Lower leg skin (tissue), 4 donors: ENCODE measurements at regions not wholly inside any gene's neighbourhood (a gene's known extent, or its start where the extent isn't known, plus 50 kb on each side); places are given as distances from the start of the nearest gene placed in this dataset.

Experiments used
- DNase-seq, 2 donors: peaks; one replicate each; pipeline ENCODE4 v3.0.0-alpha.2; 2019; ENCODE audit warnings: low spot score in 2 of 2
- H3K4me3 ChIP-seq: fragments of 200-600 bp; sonication (generic); 2 replicates; pipeline ENCODE4 v1.5.1; 2017; ENCODE audit warnings: mild to moderate bottlenecking, low read depth; ENCODE audit not compliant: poor library complexity, severe bottlenecking
- CTCF ChIP-seq, 3 donors: fragments of 450-650 bp; IDR thresholded peaks; one replicate each; pipeline ENCODE4 v1.5.1; 2016; ENCODE audit warnings: antibody characterized with exemption in 3 of 3, mild to moderate bottlenecking in 3 of 3, moderate library complexity in 2 of 3
- POLR2A ChIP-seq, 2 donors: fragments of 450-650 bp; IDR thresholded peaks; one replicate each; pipeline ENCODE4 v1.6.1; 2016 to 2017; ENCODE audit warnings: antibody characterized with exemption in 2 of 2, mild to moderate bottlenecking in 1 of 2, moderate library complexity in 1 of 2
- WGBS, 2 donors: methylation state at CpG; one replicate each; pipeline ENCODE4 v1.1.5; 2018; 5-methylcytosine and 5-hydroxymethylcytosine counted together
- intact Hi-C: fragments of 100-400 bp; cut with DNase I; formaldehyde crosslinking; loops from one replicate; pipeline ENCODE4 v1.15.0; 2023; ENCODE audit warnings: low total_unique reads

- no peak for DNase-seq
- H3K4me3 ChIP-seq = no peak overlapping the region
- 48 to 53% methylated on average over 1 of the region's 1 CpG for WGBS, 2 donors
- TF ChIP-seq POLR2A (IDR thresholded peaks at IDR 0.05) (no peak), CTCF (IDR thresholded peaks at IDR 0.05) (no peak)
- intact Hi-C loops = no loop called here
These were observed 240.6 kb downstream of the ACTL7B start for GRCh38 chr9:108615152-108615551.

GRCh38 chr9:108612513-108612912 is 243.3 kb downstream of the ACTL7B start:
- WGBS, 2 donors = 63 to 70% methylated on average over 2 of the region's 2 CpGs
- TF ChIP-seq CTCF (IDR thresholded peaks at IDR 0.05) (no peak), POLR2A (IDR thresholded peaks at IDR 0.05) (no peak)
- intact Hi-C loops = no loop called here
- no peak overlapping the region for H3K4me3 ChIP-seq
- DNase-seq = no peak

GRCh38 chr9:108609897-108610253 is 245.9 kb downstream of the ACTL7B start:
- intact Hi-C loops = no loop called here
- DNase-seq = no peak
- no peak for TF ChIP-seq POLR2A (IDR thresholded peaks at IDR 0.05)
- TF ChIP-seq CTCF (IDR thresholded peaks at IDR 0.05) = no peak
- no peak overlapping the region for H3K4me3 ChIP-seq
- WGBS, 2 donors = 22 to 37% methylated on average over 2 of the region's 2 CpGs

GRCh38 chr9:108609227-108609896 is 246.4 kb downstream of the ACTL7B start:
- intact Hi-C loops = no loop called here
- DNase-seq = peak in 1 of 2 donors; percentile 35
- TF ChIP-seq CTCF (IDR thresholded peaks at IDR 0.05) (no peak), POLR2A (IDR thresholded peaks at IDR 0.05) (no peak)
- no peak overlapping the region for H3K4me3 ChIP-seq
- 23 to 27% methylated on average over 4 of the region's 4 CpGs for WGBS, 2 donors

- no peak overlapping the region for H3K4me3 ChIP-seq
- DNase-seq = no peak
- intact Hi-C loops = no loop called here
- WGBS, 2 donors = 73 to 75% methylated on average over 4 of the region's 4 CpGs
- TF ChIP-seq CTCF (IDR thresholded peaks at IDR 0.05) (no peak), POLR2A (IDR thresholded peaks at IDR 0.05) (no peak)
These were observed 248.2 kb downstream of the ACTL7B start for GRCh38 chr9:108607607-108608006.

- 47 to 54% methylated on average over 4 of the region's 4 CpGs for WGBS, 2 donors
- intact Hi-C loops = no loop called here
- DNase-seq = no peak
- TF ChIP-seq CTCF (IDR thresholded peaks at IDR 0.05) = no peak
- no peak for TF ChIP-seq POLR2A (IDR thresholded peaks at IDR 0.05)
- no peak overlapping the region for H3K4me3 ChIP-seq
These were observed 249.4 kb downstream of the ACTL7B start for GRCh38 chr9:108606401-108606800.
